ENCODE measurements at regions not wholly inside any gene's neighbourhood (a gene's known extent, or its start where the extent isn't known, plus 50 kb on each side); places are given as distances from the start of the nearest gene placed in this dataset.

DNA sequence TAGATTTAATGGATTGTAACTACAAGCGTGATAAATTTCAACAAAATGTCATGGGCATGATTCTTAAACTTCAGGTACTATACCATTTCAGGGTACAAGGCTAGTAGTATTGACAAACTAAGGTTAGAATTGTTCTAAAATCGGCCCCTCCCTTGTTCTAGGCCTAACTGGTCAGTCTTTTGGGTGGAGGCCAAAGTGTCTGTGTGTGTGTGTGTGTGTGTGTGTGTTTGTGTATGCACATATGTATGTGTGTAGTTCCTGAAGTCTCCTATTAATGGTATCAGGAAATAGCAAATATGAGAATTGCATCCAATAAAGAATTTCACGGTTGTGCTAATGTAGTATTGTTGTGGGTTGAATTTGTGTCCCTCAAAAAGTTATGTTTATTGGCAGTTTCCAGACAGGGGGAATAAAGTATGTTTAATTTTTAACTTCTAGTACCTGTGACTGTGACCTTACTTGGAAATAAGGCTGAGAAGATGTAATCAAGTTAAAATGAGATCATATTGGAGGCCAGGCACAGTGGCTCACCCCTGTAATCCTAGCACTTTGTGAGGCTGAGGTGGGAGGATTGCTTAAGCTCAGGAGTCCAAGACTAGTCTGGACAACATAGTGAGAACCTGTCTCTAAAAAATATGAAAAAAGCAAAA lies 119.2 kb downstream of the KLF5 start (continued):
- no peak for TF ChIP-seq SETDB1 (IDR thresholded peaks at IDR 0.05; ENCODE audit: insufficient read length, low read length)
- no peak for TF ChIP-seq ZBTB17 (tag by site-specific recombination; IDR thresholded peaks at IDR 0.05)
- TF ChIP-seq ZNF529 (tag by site-specific recombination; IDR thresholded peaks at IDR 0.05; ENCODE audit: insufficient replicate concordance) = no peak
- TF ChIP-seq HOXA7 (CRISPR knock-in tag; IDR thresholded peaks at IDR 0.05; ENCODE audit: borderline replicate concordance) = no peak
- TF ChIP-seq ZNF596 (tag by site-specific recombination; IDR thresholded peaks at IDR 0.05) = no peak
- TF ChIP-seq, protein P1, sequence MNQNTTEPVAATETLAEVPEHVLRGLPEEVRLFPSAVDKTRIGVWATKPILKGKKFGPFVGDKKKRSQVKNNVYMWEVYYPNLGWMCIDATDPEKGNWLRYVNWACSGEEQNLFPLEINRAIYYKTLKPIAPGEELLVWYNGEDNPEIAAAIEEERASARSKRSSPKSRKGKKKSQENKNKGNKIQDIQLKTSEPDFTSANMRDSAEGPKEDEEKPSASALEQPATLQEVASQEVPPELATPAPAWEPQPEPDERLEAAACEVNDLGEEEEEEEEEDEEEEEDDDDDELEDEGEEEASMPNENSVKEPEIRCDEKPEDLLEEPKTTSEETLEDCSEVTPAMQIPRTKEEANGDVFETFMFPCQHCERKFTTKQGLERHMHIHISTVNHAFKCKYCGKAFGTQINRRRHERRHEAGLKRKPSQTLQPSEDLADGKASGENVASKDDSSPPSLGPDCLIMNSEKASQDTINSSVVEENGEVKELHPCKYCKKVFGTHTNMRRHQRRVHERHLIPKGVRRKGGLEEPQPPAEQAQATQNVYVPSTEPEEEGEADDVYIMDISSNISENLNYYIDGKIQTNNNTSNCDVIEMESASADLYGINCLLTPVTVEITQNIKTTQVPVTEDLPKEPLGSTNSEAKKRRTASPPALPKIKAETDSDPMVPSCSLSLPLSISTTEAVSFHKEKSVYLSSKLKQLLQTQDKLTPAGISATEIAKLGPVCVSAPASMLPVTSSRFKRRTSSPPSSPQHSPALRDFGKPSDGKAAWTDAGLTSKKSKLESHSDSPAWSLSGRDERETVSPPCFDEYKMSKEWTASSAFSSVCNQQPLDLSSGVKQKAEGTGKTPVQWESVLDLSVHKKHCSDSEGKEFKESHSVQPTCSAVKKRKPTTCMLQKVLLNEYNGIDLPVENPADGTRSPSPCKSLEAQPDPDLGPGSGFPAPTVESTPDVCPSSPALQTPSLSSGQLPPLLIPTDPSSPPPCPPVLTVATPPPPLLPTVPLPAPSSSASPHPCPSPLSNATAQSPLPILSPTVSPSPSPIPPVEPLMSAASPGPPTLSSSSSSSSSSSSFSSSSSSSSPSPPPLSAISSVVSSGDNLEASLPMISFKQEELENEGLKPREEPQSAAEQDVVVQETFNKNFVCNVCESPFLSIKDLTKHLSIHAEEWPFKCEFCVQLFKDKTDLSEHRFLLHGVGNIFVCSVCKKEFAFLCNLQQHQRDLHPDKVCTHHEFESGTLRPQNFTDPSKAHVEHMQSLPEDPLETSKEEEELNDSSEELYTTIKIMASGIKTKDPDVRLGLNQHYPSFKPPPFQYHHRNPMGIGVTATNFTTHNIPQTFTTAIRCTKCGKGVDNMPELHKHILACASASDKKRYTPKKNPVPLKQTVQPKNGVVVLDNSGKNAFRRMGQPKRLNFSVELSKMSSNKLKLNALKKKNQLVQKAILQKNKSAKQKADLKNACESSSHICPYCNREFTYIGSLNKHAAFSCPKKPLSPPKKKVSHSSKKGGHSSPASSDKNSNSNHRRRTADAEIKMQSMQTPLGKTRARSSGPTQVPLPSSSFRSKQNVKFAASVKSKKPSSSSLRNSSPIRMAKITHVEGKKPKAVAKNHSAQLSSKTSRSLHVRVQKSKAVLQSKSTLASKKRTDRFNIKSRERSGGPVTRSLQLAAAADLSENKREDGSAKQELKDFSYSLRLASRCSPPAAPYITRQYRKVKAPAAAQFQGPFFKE (tag by site-specific recombination; IDR thresholded peaks at IDR 0.05; ENCODE audit: borderline replicate concordance) = no peak

DNA sequence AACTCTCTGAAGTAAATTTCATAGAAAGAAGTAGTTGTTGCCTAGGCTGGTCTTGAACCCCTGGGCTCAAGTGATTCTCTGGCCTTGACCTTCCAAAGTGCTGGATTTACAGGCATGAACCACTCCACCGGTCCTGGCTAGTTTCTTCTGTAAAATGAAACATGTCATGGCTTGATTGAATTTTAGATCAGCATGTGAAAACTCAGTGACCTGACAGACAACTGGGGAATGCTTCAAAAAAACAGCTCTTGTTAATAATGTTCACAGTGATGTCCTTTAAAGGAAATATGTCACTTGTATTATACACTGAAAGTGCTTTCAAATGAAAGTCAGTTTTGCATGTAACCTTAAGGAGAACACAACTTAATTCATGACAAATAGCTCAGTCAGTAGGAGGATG lies 118.2 kb downstream of the KLF5 start:
- no peaks in the 10 kb centered on the region for H3K4me1 ChIP-seq (ENCODE audit: control insufficient read depth, insufficient read depth, low read length)
- no peak overlapping the region for H3K27ac ChIP-seq (ENCODE audit: extremely low read depth, low read depth, low read length)
- ChIA-PET CTCF (no interaction called here), POLR2A (no interaction called here)
- H3K9me3 ChIP-seq (ENCODE audit: control insufficient read depth, insufficient read depth, low read depth, low read length) = no peaks in the 10 kb centered on the region
- no peak overlapping the region for H3K4me3 ChIP-seq (ENCODE audit: low read depth, low read length)
- no peaks in the 10 kb centered on the region for H3K36me3 ChIP-seq (ENCODE audit: control insufficient read depth in 2 of 2, insufficient read depth in 1 of 2, low read length in 2 of 2)
- no peak for TF ChIP-seq ZNF629 (tag by site-specific recombination; IDR thresholded peaks at IDR 0.05)
- no peak for TF ChIP-seq KLF10 (tag by site-specific recombination; IDR thresholded peaks at IDR 0.05)
- no peak for TF ChIP-seq ZNF138 (tag by site-specific recombination; IDR thresholded peaks at IDR 0.05; ENCODE audit: borderline replicate concordance)
- TF ChIP-seq ZSCAN16 (tag by site-specific recombination; IDR thresholded peaks at IDR 0.05) = no peak
- no peak for TF ChIP-seq TRIM28 (IDR thresholded peaks at IDR 0.05; ENCODE audit: borderline replicate concordance, low read length)
- no peak for TF ChIP-seq ZNF555 (tag by site-specific recombination; conservative IDR thresholded peaks at IDR 0.05)
- no peak for TF ChIP-seq MYNN (tag by site-specific recombination; IDR thresholded peaks at IDR 0.05; ENCODE audit: borderline replicate concordance)
- TF ChIP-seq, protein P2, sequence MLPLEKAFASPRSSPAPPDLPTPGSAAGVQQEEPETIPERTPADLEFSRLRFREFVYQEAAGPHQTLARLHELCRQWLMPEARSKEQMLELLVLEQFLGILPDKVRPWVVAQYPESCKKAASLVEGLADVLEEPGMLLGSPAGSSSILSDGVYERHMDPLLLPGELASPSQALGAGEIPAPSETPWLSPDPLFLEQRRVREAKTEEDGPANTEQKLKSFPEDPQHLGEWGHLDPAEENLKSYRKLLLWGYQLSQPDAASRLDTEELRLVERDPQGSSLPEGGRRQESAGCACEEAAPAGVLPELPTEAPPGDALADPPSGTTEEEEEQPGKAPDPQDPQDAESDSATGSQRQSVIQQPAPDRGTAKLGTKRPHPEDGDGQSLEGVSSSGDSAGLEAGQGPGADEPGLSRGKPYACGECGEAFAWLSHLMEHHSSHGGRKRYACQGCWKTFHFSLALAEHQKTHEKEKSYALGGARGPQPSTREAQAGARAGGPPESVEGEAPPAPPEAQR (tag by site-specific recombination; IDR thresholded peaks at IDR 0.05) = no peak
- no peak for TF ChIP-seq SETDB1 (IDR thresholded peaks at IDR 0.05; ENCODE audit: insufficient read length, low read length)
- no peak for TF ChIP-seq ZNF211 (tag by site-specific recombination; IDR thresholded peaks at IDR 0.05; ENCODE audit: low read depth)
- no peak for TF ChIP-seq ZNF221 (tag by site-specific recombination; IDR thresholded peaks at IDR 0.05; ENCODE audit: borderline replicate concordance)
- no peak for TF ChIP-seq ZNF521 (tag by site-specific recombination; IDR thresholded peaks at IDR 0.05)
- TF ChIP-seq, protein P3, sequence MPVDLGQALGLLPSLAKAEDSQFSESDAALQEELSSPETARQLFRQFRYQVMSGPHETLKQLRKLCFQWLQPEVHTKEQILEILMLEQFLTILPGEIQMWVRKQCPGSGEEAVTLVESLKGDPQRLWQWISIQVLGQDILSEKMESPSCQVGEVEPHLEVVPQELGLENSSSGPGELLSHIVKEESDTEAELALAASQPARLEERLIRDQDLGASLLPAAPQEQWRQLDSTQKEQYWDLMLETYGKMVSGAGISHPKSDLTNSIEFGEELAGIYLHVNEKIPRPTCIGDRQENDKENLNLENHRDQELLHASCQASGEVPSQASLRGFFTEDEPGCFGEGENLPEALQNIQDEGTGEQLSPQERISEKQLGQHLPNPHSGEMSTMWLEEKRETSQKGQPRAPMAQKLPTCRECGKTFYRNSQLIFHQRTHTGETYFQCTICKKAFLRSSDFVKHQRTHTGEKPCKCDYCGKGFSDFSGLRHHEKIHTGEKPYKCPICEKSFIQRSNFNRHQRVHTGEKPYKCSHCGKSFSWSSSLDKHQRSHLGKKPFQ (tag by site-specific recombination; IDR thresholded peaks at IDR 0.05) = no peak
- TF ChIP-seq ZNF677 (tag by site-specific recombination; IDR thresholded peaks at IDR 0.05) = no peak
- TF ChIP-seq ZNF324 (tag by site-specific recombination; IDR thresholded peaks at IDR 0.05) = no peak

All from HEK293 (cell line).